ENCODE measurements at regions not wholly inside any gene's neighbourhood (a gene's known extent, or its start where the extent isn't known, plus 50 kb on each side); places are given as distances from the start of the nearest gene placed in this dataset.

DNA sequence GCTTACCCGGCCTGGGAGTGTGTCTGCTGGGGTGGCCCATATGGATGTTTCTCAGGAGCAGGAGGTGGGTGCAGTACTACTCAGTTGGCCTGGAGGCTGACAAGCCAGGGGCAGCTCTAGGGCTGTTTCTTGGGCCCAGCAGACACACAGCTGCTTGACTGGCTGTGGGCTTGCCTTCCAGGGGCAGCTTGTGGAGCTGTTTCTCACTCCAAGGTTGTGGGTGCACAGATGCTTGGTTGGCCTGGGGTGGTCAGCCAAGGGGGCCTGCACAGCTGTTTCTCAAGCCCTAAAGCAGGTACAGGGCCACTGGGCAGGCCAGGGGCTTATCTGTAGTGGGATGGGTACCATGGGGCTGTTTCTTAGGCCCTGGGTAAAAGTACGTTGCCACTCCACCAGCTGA lies 1078.1 kb upstream of the ADGRL2 start:
- TF ChIP-seq, protein P1, sequence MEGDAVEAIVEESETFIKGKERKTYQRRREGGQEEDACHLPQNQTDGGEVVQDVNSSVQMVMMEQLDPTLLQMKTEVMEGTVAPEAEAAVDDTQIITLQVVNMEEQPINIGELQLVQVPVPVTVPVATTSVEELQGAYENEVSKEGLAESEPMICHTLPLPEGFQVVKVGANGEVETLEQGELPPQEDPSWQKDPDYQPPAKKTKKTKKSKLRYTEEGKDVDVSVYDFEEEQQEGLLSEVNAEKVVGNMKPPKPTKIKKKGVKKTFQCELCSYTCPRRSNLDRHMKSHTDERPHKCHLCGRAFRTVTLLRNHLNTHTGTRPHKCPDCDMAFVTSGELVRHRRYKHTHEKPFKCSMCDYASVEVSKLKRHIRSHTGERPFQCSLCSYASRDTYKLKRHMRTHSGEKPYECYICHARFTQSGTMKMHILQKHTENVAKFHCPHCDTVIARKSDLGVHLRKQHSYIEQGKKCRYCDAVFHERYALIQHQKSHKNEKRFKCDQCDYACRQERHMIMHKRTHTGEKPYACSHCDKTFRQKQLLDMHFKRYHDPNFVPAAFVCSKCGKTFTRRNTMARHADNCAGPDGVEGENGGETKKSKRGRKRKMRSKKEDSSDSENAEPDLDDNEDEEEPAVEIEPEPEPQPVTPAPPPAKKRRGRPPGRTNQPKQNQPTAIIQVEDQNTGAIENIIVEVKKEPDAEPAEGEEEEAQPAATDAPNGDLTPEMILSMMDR (IDR thresholded peaks at IDR 0.05): no peak
- TF ChIP-seq POLR2A (IDR thresholded peaks at IDR 0.05): no peak
